IMR-90 (cell line): ENCODE measurements at regions not wholly inside any gene's neighbourhood (a gene's known extent, or its start where the extent isn't known, plus 50 kb on each side); places are given as distances from the start of the nearest gene placed in this dataset.

ENCODE experiments used
- ATAC-seq: fragments of 200-7000 bp; cut with Tn5 transposase; 2 replicates; pipeline ENCODE4 v1.9.1; 2020; ENCODE audit warnings: low read depth, mild to moderate bottlenecking, moderate library complexity
- BruUV-seq: library from RNA; stranded (reverse); fragments of 400-500 nt; replicated peaks from 2 replicates; lab custom pipeline; 2021; lab: Mats Ljungman, UMichigan
- CTCF ChIA-PET: fragments of 300-600 bp; formaldehyde crosslinking; extraction: SDS; loops from one replicate; lab custom pipeline; 2021; ENCODE audit warnings: antibody characterized with exemption; lab: Yijun Ruan, JAX
- POLR2A ChIA-PET: fragments of 300-600 bp; sonication (Branson Sonifier 250); formaldehyde crosslinking; loops from one replicate; lab custom pipeline; 2022; ENCODE audit warnings: antibody characterized with exemption; ENCODE audit not compliant: unreplicated experiment; lab: Charles Lee
- DNase-seq: peaks from one replicate; pipeline ENCODE4 v3.0.0; 2013
- H2AFZ ChIP-seq: replicated peaks from 2 replicates; pipeline ENCODE3; 2013; ENCODE audit warnings: low read length, mild to moderate bottlenecking; ENCODE audit not compliant: poor library complexity
- H2AK5ac ChIP-seq: 2 replicates; pipeline ENCODE4 v1.6.1; 2013; ENCODE audit warnings: low read depth, low read length, inconsistent platforms
- H2AK9ac ChIP-seq: replicated peaks from 2 replicates; pipeline ENCODE3; 2013; ENCODE audit warnings: mild to moderate bottlenecking, low read depth, low read length, moderate library complexity; ENCODE audit not compliant: poor library complexity
- H2BK120ac ChIP-seq: 2 replicates; pipeline ENCODE4 v1.6.1; 2013; ENCODE audit warnings: low read depth, low read length, inconsistent platforms
- H2BK15ac ChIP-seq: 3 replicates; pipeline ENCODE4 v1.6.1; 2013; ENCODE audit warnings: low read depth, low read length, inconsistent platforms
- H2BK20ac ChIP-seq: 2 replicates; pipeline ENCODE4 v1.6.1; 2013; ENCODE audit warnings: low read depth, mild to moderate bottlenecking, inconsistent platforms, low read length, moderate library complexity
- H2BK5ac ChIP-seq: 2 replicates; pipeline ENCODE4 v1.6.1; 2013; ENCODE audit warnings: mild to moderate bottlenecking, low read depth, low read length, inconsistent platforms; ENCODE audit not compliant: poor library complexity, severe bottlenecking
- H3K14ac ChIP-seq: replicated peaks from 2 replicates; pipeline ENCODE4 v1.6.1; 2013; ENCODE audit warnings: low read depth, low read length, inconsistent platforms
- H3K18ac ChIP-seq: 2 replicates; pipeline ENCODE4 v1.6.1; 2013; ENCODE audit warnings: low read depth, low read length, control low read depth
- H3K23ac ChIP-seq: 2 replicates; pipeline ENCODE4 v1.6.1; 2013; ENCODE audit warnings: low read depth, low read length, inconsistent platforms
- H3K27ac ChIP-seq: 2 replicates; pipeline ENCODE4 v1.5.1; 2013; ENCODE audit warnings: mild to moderate bottlenecking, control low read depth, low read length; ENCODE audit not compliant: insufficient read depth
- H3K27me3 ChIP-seq: 2 replicates; pipeline ENCODE4 v1.6.1; 2013; ENCODE audit warnings: low read length; ENCODE audit not compliant: control insufficient read depth, insufficient read depth
- H3K36me3 ChIP-seq: 2 replicates; pipeline ENCODE4 v1.6.1; 2013; ENCODE audit warnings: low read length, mixed read lengths; ENCODE audit not compliant: control insufficient read depth, insufficient read depth
- H3K4ac ChIP-seq: 2 replicates; pipeline ENCODE4 v1.6.1; 2013; ENCODE audit warnings: low read depth, low read length, inconsistent platforms
- H3K4me1 ChIP-seq: 2 replicates; pipeline ENCODE4 v1.6.1; 2013; ENCODE audit warnings: low read length, mixed read lengths; ENCODE audit not compliant: control insufficient read depth, insufficient read depth
- H3K4me2 ChIP-seq: 2 replicates; pipeline ENCODE4 v1.6.1; 2013; ENCODE audit warnings: low read depth, mild to moderate bottlenecking, control low read depth, low read length, moderate library complexity
- H3K4me3 ChIP-seq: 2 replicates; pipeline ENCODE4 v1.5.1; 2013; ENCODE audit warnings: low read depth, mild to moderate bottlenecking, control low read depth, low read length, moderate library complexity; ENCODE audit not compliant: insufficient read depth
- H3K56ac ChIP-seq: 2 replicates; pipeline ENCODE4 v1.6.1; 2013; ENCODE audit warnings: low read length, inconsistent platforms; ENCODE audit not compliant: insufficient read depth; ENCODE audit errors: extremely low read depth
- H3K79me1 ChIP-seq, 2 experiments: 2 replicates each; pipeline ENCODE4 v1.6.1; 2013; ENCODE audit warnings: low read length in 2 of 2, inconsistent platforms in 1 of 2, low read depth in 1 of 2
- H3K9ac ChIP-seq: 2 replicates; pipeline ENCODE4 v1.6.1; 2013; ENCODE audit warnings: low read depth, low read length, control low read depth
- H3K9me1 ChIP-seq: 2 replicates; pipeline ENCODE4 v1.6.1; 2013; ENCODE audit warnings: low read length, inconsistent platforms; ENCODE audit not compliant: insufficient read depth
- H3K9me3 ChIP-seq: 2 replicates; pipeline ENCODE4 v1.6.1; 2013; ENCODE audit warnings: low read length; ENCODE audit not compliant: control insufficient read depth, insufficient read depth
- H4K20me1 ChIP-seq: 2 replicates; pipeline ENCODE4 v1.6.1; 2013; ENCODE audit warnings: low read length, inconsistent platforms; ENCODE audit not compliant: insufficient read depth
- H4K5ac ChIP-seq: 2 replicates; pipeline ENCODE4 v1.6.1; 2013; ENCODE audit warnings: mild to moderate bottlenecking, low read depth, low read length, control low read depth
- H4K8ac ChIP-seq, 2 experiments: 2 replicates each; pipeline ENCODE4 v1.6.1; 2013; ENCODE audit warnings: low read depth in 2 of 2, low read length in 2 of 2, control low read depth in 1 of 2, inconsistent platforms in 1 of 2
- H4K91ac ChIP-seq: 2 replicates; pipeline ENCODE4 v1.6.1; 2013; ENCODE audit warnings: low read depth, low read length, inconsistent platforms; ENCODE audit not compliant: insufficient read depth
- CHD1 ChIP-seq: IDR thresholded peaks from 2 replicates; pipeline ENCODE4 v1.6.1; 2012; ENCODE audit warnings: low read depth, low read length, improper control_type of control experiment
- CTCF ChIP-seq: conservative IDR thresholded peaks from 2 replicates; pipeline ENCODE4 v1.5.1; 2012; ENCODE audit warnings: mild to moderate bottlenecking, low read depth, low read length, improper control_type of control experiment
- ELK1 ChIP-seq: fragments of 150-350 bp; IDR thresholded peaks from 2 replicates; pipeline ENCODE4 v1.6.1; 2016; ENCODE audit warnings: low read depth, mild to moderate bottlenecking, low read length, moderate library complexity, borderline replicate concordance
- MAFK ChIP-seq: IDR thresholded peaks from 2 replicates; pipeline ENCODE4 v1.6.1; 2012; ENCODE audit warnings: low read depth, low read length, improper control_type of control experiment
- POLR2A ChIP-seq: IDR thresholded peaks from 2 replicates; pipeline ENCODE4 v1.6.1; 2012; ENCODE audit warnings: mild to moderate bottlenecking, low read depth, low read length
- SMC3 ChIP-seq: fragments of 150-350 bp; IDR thresholded peaks from 2 replicates; pipeline ENCODE4 v1.6.1; 2016; ENCODE audit warnings: low read depth, mild to moderate bottlenecking, antibody characterized with exemption, low read length, moderate library complexity
- WGBS, 2 experiments: methylation state at CpG; one replicate each; pipeline versions ENCODE4 v1.1.5 to v1.1.7; 2013; ENCODE audit warnings: missing lambda C conversion rate in 2 of 2; ENCODE audit not compliant: insufficient read length in 1 of 2; ENCODE audit errors: extremely low coverage in 2 of 2; 5-methylcytosine and 5-hydroxymethylcytosine counted together
- dilution Hi-C: fragments of 300-500 bp; cut with HindIII; formaldehyde crosslinking; loops from one replicate; pipeline ENCODE4 v1.14.3; 2018; ENCODE audit warnings: low sequenced_read_pairs; ENCODE audit not compliant: unreplicated experiment
- in situ Hi-C: fragments of 300-500 bp; cut with MboI; formaldehyde crosslinking; loops from 3 replicates; pipeline ENCODE4 v1.14.3; 2019; ENCODE audit warnings: low sequenced_read_pairs, inconsistent platforms, mixed read lengths
- intact Hi-C: fragments of 100-400 bp; cut with micrococcal nuclease; formaldehyde crosslinking; loops from 2 replicates; pipeline ENCODE4 v1.10.0; 2022

- H3K4ac ChIP-seq: no peak overlapping the region
- H3K23ac ChIP-seq: no peak overlapping the region
- H3K9ac ChIP-seq: no peak overlapping the region
- no peak overlapping the region for H4K5ac ChIP-seq
- H3K79me1 ChIP-seq: no peaks in the 10 kb centered on the region
- H3K18ac ChIP-seq: no peak overlapping the region
- no peak overlapping the region for H2AK9ac ChIP-seq
- no peak overlapping the region for H2BK120ac ChIP-seq
- H2BK20ac ChIP-seq: no peak overlapping the region
- ChIA-PET CTCF (no interaction called here), POLR2A (no interaction called here)
- H3K4me1 ChIP-seq: no peaks in the 10 kb centered on the region
- no peaks in the 10 kb centered on the region for H3K27me3 ChIP-seq
- H2AK5ac ChIP-seq: no peak overlapping the region
- H4K91ac ChIP-seq: no peak overlapping the region
- dilution Hi-C loops: no loop called here
- WGBS, 2 experiments: 17% methylated on average over 1 of the region's 4 CpGs; no CpG with 5 or more reads in 1 of the 2 experiments
- no peak overlapping the region for H3K56ac ChIP-seq
- no peak overlapping the region for H3K4me2 ChIP-seq
- no peak overlapping the region for H3K14ac ChIP-seq
- H3K27ac ChIP-seq: no peak overlapping the region
- TF ChIP-seq POLR2A: no peak
- no peak for TF ChIP-seq ELK1
- no peak for TF ChIP-seq CTCF
- TF ChIP-seq CHD1: no peak
- TF ChIP-seq MAFK: no peak
- no peak for TF ChIP-seq SMC3
- in situ Hi-C loops: no loop called here
- no peaks in the 10 kb centered on the region for H3K9me1 ChIP-seq
- H4K20me1 ChIP-seq: no peaks in the 10 kb centered on the region
- ATAC-seq (no peak), DNase-seq (no peak)
- intact Hi-C loops: no loop called here
- no peak overlapping the region for H2BK5ac ChIP-seq
- no peaks in the 10 kb centered on the region; the same call in none of the 2 replicates for H3K9me3 ChIP-seq
- no peak overlapping the region for H4K8ac ChIP-seq
- no peak overlapping the region for H2BK15ac ChIP-seq
- no peak overlapping the region for H3K4me3 ChIP-seq
- no peak overlapping the region for H2AFZ ChIP-seq
- H3K36me3 ChIP-seq: no peaks in the 10 kb centered on the region
- no TSS peak for BruUV-seq
Measured at GRCh38 chr3:5616873-5617272, 429.4 kb downstream of the EDEM1 start.
